Body of pancreas (tissue), 4 donors: ENCODE measurements at regions not wholly inside any gene's neighbourhood (a gene's known extent, or its start where the extent isn't known, plus 50 kb on each side); places are given as distances from the start of the nearest gene placed in this dataset.

Experiments used
- ATAC-seq: fragments of 150-250 bp; one replicate; pipeline ENCODE4 v1.9.1; 2016
- DNase-seq, 4 donors: peaks; one replicate each; pipeline ENCODE4 v3.0.0-alpha.2; 2019
- H3K27ac ChIP-seq, 4 donors: fragments of 200-600 bp; sonication (generic); 1 replicate in 3 of 4; 2 replicates in 1 of 4; pipeline versions ENCODE4 v1.5.1 to v1.6.1; 2016 to 2019; ENCODE audit warnings: mild to moderate bottlenecking in 1 of 4, mixed read lengths in 1 of 4, moderate library complexity in 1 of 4
- H3K27me3 ChIP-seq, 2 donors: fragments of 200-600 bp; sonication (generic); one replicate each; pipeline ENCODE4 v1.6.0; 2016; ENCODE audit warnings: mild to moderate bottlenecking in 1 of 2
- H3K36me3 ChIP-seq, 2 donors: fragments of 200-600 bp; sonication (generic); replicated peaks in 1 of 2; 2 replicates each; pipeline ENCODE4 v1.5.1; 2016; ENCODE audit warnings: low read depth in 2 of 2; ENCODE audit not compliant: insufficient read depth in 1 of 2
- H3K4me1 ChIP-seq: fragments of 200-600 bp; sonication (generic); one replicate; pipeline ENCODE4 v1.6.0; 2016
- H3K4me3 ChIP-seq, 2 donors: fragments of 200-600 bp; sonication (generic); 1 replicate in 1 of 2; 2 replicates in 1 of 2; pipeline ENCODE4 v1.5.1; 2016 to 2019
- H3K9me3 ChIP-seq, 3 donors: fragments of 200-600 bp; sonication (generic); 1 replicate in 2 of 3; 2 replicates in 1 of 3; pipeline ENCODE4 v1.5.1; 2016
- POLR2A ChIP-seq, 3 donors: fragments of 450-650 bp; IDR thresholded peaks; one replicate each; pipeline ENCODE4 v1.6.1; 2016; ENCODE audit warnings: antibody characterized with exemption in 3 of 3, mild to moderate bottlenecking in 2 of 3
- WGBS, 2 donors: methylation state at CpG; one replicate each; pipeline ENCODE4 v1.1.5; 2017; 5-methylcytosine and 5-hydroxymethylcytosine counted together
- intact Hi-C: fragments of 100-400 bp; cut with DNase I; formaldehyde crosslinking; loops from one replicate; pipeline ENCODE4 v1.15.1; 2023
- TF ChIP-seq, protein P1 (sequence below), 7 experiments: fragments of 450-650 bp in 4 of 7; fragments of 200-600 bp in 3 of 7; sonication (generic) in 3 of 7; IDR thresholded peaks; one replicate each; pipeline ENCODE4 v1.5.1; 2016 to 2019; ENCODE audit warnings: antibody characterized with exemption in 7 of 7

DNA sequence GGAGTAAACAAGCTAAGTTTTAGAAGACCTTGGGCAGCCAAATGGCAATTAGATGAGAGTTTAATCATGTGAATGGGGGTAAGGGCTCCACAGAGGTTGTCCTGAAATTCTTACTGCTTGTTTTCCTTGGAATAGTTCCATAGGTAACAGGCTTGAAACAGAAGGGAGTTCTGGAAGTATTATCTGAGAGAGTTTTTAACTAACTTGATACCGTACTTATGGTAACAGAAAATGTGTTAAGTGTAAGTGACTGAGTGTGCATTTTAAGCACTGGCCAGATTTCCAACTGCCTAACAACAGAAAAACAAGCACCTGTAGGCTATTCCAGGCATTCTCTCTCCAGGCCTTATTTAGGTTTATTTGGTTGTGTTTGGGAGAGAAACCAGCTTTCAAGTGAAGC, 414.6 kb upstream of the PDE3A start:
- no peak for DNase-seq
- ATAC-seq = no peak
- intact Hi-C loops = no loop called here
- peaks cover 8% of the 10 kb centered on the region for H3K4me1 ChIP-seq
- no peaks in the 10 kb centered on the region for H3K27me3 ChIP-seq
- H3K9me3 ChIP-seq = no peaks in the 10 kb centered on the region
- 22 to 62% methylated on average over 1 of the region's 1 CpG for WGBS, 2 donors
- H3K27ac ChIP-seq = no peak overlapping the region
- H3K36me3 ChIP-seq = no peaks in the 10 kb centered on the region
- H3K4me3 ChIP-seq = no peak overlapping the region
- TF ChIP-seq, protein P1, sequence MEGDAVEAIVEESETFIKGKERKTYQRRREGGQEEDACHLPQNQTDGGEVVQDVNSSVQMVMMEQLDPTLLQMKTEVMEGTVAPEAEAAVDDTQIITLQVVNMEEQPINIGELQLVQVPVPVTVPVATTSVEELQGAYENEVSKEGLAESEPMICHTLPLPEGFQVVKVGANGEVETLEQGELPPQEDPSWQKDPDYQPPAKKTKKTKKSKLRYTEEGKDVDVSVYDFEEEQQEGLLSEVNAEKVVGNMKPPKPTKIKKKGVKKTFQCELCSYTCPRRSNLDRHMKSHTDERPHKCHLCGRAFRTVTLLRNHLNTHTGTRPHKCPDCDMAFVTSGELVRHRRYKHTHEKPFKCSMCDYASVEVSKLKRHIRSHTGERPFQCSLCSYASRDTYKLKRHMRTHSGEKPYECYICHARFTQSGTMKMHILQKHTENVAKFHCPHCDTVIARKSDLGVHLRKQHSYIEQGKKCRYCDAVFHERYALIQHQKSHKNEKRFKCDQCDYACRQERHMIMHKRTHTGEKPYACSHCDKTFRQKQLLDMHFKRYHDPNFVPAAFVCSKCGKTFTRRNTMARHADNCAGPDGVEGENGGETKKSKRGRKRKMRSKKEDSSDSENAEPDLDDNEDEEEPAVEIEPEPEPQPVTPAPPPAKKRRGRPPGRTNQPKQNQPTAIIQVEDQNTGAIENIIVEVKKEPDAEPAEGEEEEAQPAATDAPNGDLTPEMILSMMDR (IDR thresholded peaks at IDR 0.05) = no peak
- no peak for TF ChIP-seq POLR2A (IDR thresholded peaks at IDR 0.05)

DNA sequence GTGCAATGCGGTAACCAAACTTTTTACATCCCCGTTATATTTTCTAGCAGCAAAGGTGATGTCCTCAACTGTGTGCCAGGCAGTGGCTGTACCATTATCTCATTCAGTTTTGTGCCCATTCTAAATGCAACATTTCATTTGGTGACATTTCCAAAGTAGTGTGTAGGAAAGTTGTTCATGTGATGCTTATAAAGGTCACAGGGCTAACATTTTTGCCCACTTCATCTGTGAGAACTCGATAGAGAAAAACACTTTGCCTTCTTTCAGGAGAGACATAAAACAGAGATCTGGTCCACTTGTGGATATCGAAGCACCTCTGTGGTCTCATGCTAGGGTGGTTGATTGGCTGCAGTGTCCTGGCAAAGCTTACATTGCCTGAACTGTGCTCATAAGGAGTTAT, 414.2 kb upstream of the PDE3A start:
- Histone ChIP-seq H3K27ac (no peak overlapping the region), H3K27me3 (no peaks in the 10 kb centered on the region), H3K4me1 (peaks cover 8% of the 10 kb centered on the region), H3K36me3 (no peaks in the 10 kb centered on the region), H3K4me3 (no peak overlapping the region), H3K9me3 (no peaks in the 10 kb centered on the region)
- TF ChIP-seq POLR2A (IDR thresholded peaks at IDR 0.05) = no peak
- TF ChIP-seq, protein P1 (IDR thresholded peaks at IDR 0.05) = no peak
- ATAC-seq (no peak), DNase-seq (no peak)
- WGBS, 2 donors = 86 to 88% methylated on average over 4 of the region's 4 CpGs
- intact Hi-C loops = no loop called here

DNA sequence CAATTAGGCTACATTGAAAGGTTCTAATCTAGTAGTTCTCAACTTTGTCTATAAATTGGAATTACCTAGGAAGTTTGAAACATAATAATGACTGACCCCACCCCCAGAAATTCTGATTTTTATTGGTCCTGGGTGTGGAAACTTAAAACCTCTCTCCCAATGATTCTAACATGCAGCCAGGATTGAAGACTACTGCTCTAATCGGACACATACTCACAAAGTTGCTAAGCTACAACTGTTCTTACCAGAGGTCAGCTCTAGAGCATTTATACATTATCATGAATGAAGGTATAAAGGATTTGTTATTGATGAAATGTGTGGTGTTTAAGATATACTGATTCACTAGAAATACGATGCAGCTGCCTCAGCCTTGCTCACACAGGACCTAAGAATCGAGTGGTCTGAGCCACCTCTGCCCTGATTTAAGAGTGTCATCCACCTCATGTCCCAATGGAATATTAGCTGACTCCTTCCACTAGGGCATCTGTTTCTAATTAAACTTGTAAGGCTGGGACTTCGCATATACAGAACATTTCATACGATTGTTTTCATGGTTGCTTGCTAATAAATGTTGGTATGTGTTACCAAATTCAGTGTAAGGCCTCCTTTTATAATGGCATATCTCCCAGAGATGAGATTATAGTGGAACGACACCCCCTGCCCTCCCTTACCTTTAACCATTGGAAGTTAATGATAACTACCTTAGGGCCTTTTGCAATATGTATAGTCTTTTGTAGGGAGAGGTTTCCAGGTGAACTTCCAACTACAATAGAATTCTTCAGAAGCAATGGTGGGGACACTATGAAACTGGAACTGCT, 410.8 kb upstream of the PDE3A start:
- H3K4me3 ChIP-seq = no peak overlapping the region
- H3K27me3 ChIP-seq = no peaks in the 10 kb centered on the region
- no peak for DNase-seq
- TF ChIP-seq, protein P1 (IDR thresholded peaks at IDR 0.05) = no peak
- TF ChIP-seq POLR2A (IDR thresholded peaks at IDR 0.05) = no peak
- H3K4me1 ChIP-seq = peaks cover 8% of the 10 kb centered on the region
- no peak for ATAC-seq
- H3K27ac ChIP-seq = no peak overlapping the region
- no peaks in the 10 kb centered on the region for H3K9me3 ChIP-seq
- H3K36me3 ChIP-seq = no peaks in the 10 kb centered on the region
- intact Hi-C loops = no loop called here
- 74 to 87% methylated on average over 6 of the region's 6 CpGs for WGBS, 2 donors

DNA sequence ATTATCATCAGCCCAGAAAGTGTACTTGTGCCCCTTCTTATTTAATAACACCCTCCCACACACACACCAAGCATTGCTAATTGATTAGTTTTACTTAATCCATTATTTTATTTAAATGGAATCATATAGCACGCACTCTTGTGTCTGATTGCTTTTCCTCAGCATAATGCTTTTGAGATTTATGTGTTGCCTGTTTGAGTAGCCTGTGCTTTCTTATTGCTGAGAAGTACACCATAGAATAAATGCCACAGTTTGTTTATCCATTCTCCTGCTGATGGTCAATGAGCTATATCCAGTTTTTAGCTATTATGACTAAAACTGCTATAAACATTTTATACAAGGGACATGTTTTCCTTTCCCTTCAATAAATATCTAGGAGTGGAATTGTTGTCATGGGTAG, 409.9 kb upstream of the PDE3A start:
- ATAC-seq = no peak
- no peak for DNase-seq
- peaks cover 7% of the 10 kb centered on the region for H3K4me1 ChIP-seq
- no peaks in the 10 kb centered on the region for H3K27me3 ChIP-seq
- no peak overlapping the region for H3K4me3 ChIP-seq
- H3K36me3 ChIP-seq = no peaks in the 10 kb centered on the region
- intact Hi-C loops = no loop called here
- no peaks in the 10 kb centered on the region for H3K9me3 ChIP-seq
- TF ChIP-seq, protein P1 (IDR thresholded peaks at IDR 0.05) = no peak
- WGBS, 2 donors = 100% methylated on average over 1 of the region's 1 CpG
- no peak overlapping the region for H3K27ac ChIP-seq

DNA sequence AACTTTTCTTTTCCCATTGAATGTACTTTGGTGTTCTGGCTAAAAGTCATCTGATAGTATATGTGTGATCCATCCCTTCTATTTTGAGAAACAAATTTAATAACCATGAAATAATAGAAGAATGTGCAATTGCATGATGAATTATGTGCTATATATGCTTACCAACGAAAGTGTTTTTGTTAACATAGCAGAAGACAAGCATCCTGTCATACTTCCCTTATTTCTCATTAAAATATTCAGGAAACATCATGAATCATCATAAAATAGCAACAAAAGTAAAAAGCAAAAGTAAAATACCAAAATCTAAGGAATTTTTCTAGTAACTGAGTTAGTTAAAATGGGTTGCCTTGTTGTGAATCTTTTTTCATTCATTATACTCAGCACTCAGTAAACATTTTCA, 409.0 kb upstream of the PDE3A start:
- 34 to 45% methylated on average over 1 of the region's 1 CpG for WGBS, 2 donors
- no peak for TF ChIP-seq POLR2A (IDR thresholded peaks at IDR 0.05)
- TF ChIP-seq, protein P1 (IDR thresholded peaks at IDR 0.05) = no peak
- H3K9me3 ChIP-seq = no peaks in the 10 kb centered on the region

More for the DNA sequence above, 409.0 kb upstream of the PDE3A start:
- intact Hi-C loops = no loop called here
- H3K4me1 ChIP-seq = no peaks in the 10 kb centered on the region
- no peak for DNase-seq
- no peaks in the 10 kb centered on the region for H3K27me3 ChIP-seq
- no peak for ATAC-seq
- no peaks in the 10 kb centered on the region for H3K36me3 ChIP-seq
- H3K27ac ChIP-seq = no peak overlapping the region
- no peak overlapping the region for H3K4me3 ChIP-seq
